Mucosa of rectum (tissue), 2 donors: ENCODE measurements at regions not wholly inside any gene's neighbourhood (a gene's known extent, or its start where the extent isn't known, plus 50 kb on each side); places are given as distances from the start of the nearest gene placed in this dataset.

Experiments used
- H3K27ac ChIP-seq, 2 donors: one replicate each; pipeline ENCODE4 v1.7.0; 2013; ENCODE audit warnings: inconsistent platforms in 2 of 2, low read depth in 2 of 2, low read length in 2 of 2
- H3K27me3 ChIP-seq, 2 donors: one replicate each; pipeline ENCODE4 v1.7.0; 2013; ENCODE audit warnings: low read length in 2 of 2; ENCODE audit not compliant: control insufficient read depth in 2 of 2, insufficient read depth in 2 of 2
- H3K36me3 ChIP-seq, 2 donors: one replicate each; pipeline ENCODE4 v1.7.0; 2013; ENCODE audit warnings: low read length in 2 of 2; ENCODE audit not compliant: control insufficient read depth in 2 of 2, insufficient read depth in 2 of 2
- H3K4me1 ChIP-seq, 2 donors: one replicate each; pipeline ENCODE4 v1.7.0; 2013; ENCODE audit warnings: low read length in 2 of 2, mild to moderate bottlenecking in 1 of 2; ENCODE audit not compliant: control insufficient read depth in 2 of 2, insufficient read depth in 2 of 2
- H3K4me3 ChIP-seq, 2 donors: one replicate each; pipeline ENCODE4 v1.7.0; 2013; ENCODE audit warnings: low read length in 2 of 2
- H3K9ac ChIP-seq, 2 donors: one replicate each; pipeline ENCODE4 v1.7.0; 2013; ENCODE audit warnings: low read length in 2 of 2, low read depth in 1 of 2, mild to moderate bottlenecking in 1 of 2
- H3K9me3 ChIP-seq, 2 donors: one replicate each; pipeline ENCODE4 v1.7.0; 2013; ENCODE audit warnings: low read length in 2 of 2; ENCODE audit not compliant: control insufficient read depth in 2 of 2
- donor health status: healthy.
- donor health status: Normal muscosa, but diverticular disease.

DNA sequence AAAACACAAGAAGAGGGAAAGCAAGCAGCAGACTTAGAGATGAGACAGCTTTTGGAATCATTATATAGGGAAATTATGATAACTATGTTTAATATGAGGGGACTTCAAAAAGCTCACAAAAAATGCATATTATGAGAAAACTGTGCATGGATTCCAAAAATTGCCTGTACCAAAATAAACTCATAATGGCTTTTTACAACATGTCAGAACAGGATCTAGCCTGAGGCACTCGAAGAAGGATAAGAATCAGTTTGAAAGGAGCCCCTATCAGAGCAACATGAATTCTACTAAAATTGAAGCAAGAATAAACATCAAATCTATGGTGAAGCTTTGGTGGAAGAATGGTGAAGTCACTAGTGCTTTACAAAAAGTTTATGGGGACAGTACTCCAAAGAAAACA is 187.4 kb downstream of the RDH14 start:
- H3K9ac ChIP-seq = no peak overlapping the region
- no peaks in the 10 kb centered on the region for H3K9me3 ChIP-seq
- H3K4me3 ChIP-seq = no peak overlapping the region
- H3K27me3 ChIP-seq = no peaks in the 10 kb centered on the region
- H3K4me1 ChIP-seq = no peaks in the 10 kb centered on the region
- no peaks in the 10 kb centered on the region for H3K36me3 ChIP-seq
- H3K27ac ChIP-seq = no peak overlapping the region

GRCh38 chr2:18372641-18373040 is 187.8 kb downstream of the RDH14 start:
- H3K27ac ChIP-seq = no peak overlapping the region
- H3K4me3 ChIP-seq = no peak overlapping the region
- H3K9ac ChIP-seq = no peak overlapping the region
- H3K36me3 ChIP-seq = no peaks in the 10 kb centered on the region
- H3K27me3 ChIP-seq = no peaks in the 10 kb centered on the region
- no peaks in the 10 kb centered on the region for H3K9me3 ChIP-seq
- H3K4me1 ChIP-seq = no peaks in the 10 kb centered on the region

- H3K27me3 ChIP-seq = no peaks in the 10 kb centered on the region
- H3K36me3 ChIP-seq = no peaks in the 10 kb centered on the region
- H3K4me1 ChIP-seq = no peaks in the 10 kb centered on the region
- H3K27ac ChIP-seq = no peak overlapping the region
- H3K9me3 ChIP-seq = no peaks in the 10 kb centered on the region
- no peak overlapping the region for H3K9ac ChIP-seq
- H3K4me3 ChIP-seq = no peak overlapping the region
Observed at GRCh38 chr2:18369760-18370159, 190.7 kb downstream of the RDH14 start.

GRCh38 chr2:18368008-18368407 is 192.4 kb downstream of the RDH14 start:
- Histone ChIP-seq H3K9ac (no peak overlapping the region), H3K27me3 (no peaks in the 10 kb centered on the region), H3K27ac (no peak overlapping the region), H3K4me3 (no peak overlapping the region), H3K9me3 (no peaks in the 10 kb centered on the region), H3K4me1 (no peaks in the 10 kb centered on the region), H3K36me3 (no peaks in the 10 kb centered on the region)

- Histone ChIP-seq H3K36me3 (no peaks in the 10 kb centered on the region), H3K27ac (no peak overlapping the region), H3K4me3 (no peak overlapping the region), H3K4me1 (no peaks in the 10 kb centered on the region), H3K9ac (no peak overlapping the region), H3K9me3 (no peaks in the 10 kb centered on the region), H3K27me3 (no peaks in the 10 kb centered on the region)
Observed at GRCh38 chr2:18365342-18365741, 195.1 kb downstream of the RDH14 start.

GRCh38 chr2:18363348-18363747 is 197.1 kb downstream of the RDH14 start:
- Histone ChIP-seq H3K4me3 (no peak overlapping the region), H3K9me3 (no peaks in the 10 kb centered on the region), H3K9ac (no peak overlapping the region), H3K27me3 (no peaks in the 10 kb centered on the region), H3K27ac (no peak overlapping the region), H3K4me1 (no peaks in the 10 kb centered on the region), H3K36me3 (no peaks in the 10 kb centered on the region)

DNA sequence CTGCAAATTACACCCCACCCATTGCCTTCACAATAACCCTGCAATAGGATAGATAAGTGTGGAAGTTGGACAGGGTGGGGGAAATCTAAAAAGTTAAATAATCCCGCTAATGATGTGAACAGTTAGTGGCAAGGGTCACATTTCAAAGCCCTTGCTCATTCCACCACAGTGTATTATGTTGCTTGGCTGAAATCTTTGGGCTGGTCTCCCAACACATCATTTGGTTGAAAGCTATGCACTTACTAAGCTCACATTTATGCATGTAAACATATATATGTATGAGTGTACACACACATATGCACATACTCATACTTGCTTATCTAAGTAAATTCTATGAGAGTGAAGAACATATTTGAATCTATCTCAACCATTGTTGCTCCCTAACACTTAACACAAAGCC is 197.8 kb downstream of the RDH14 start:
- H3K9me3 ChIP-seq = no peaks in the 10 kb centered on the region
- no peak overlapping the region for H3K27ac ChIP-seq
- H3K27me3 ChIP-seq = no peaks in the 10 kb centered on the region
- H3K9ac ChIP-seq = no peak overlapping the region
- H3K36me3 ChIP-seq = no peaks in the 10 kb centered on the region
- no peaks in the 10 kb centered on the region for H3K4me1 ChIP-seq
- no peak overlapping the region for H3K4me3 ChIP-seq

GRCh38 chr2:18357537-18357936 is 202.9 kb downstream of the RDH14 start:
- Histone ChIP-seq H3K4me1 (no peaks in the 10 kb centered on the region), H3K27me3 (no peaks in the 10 kb centered on the region), H3K36me3 (no peaks in the 10 kb centered on the region), H3K4me3 (no peak overlapping the region), H3K27ac (no peak overlapping the region), H3K9me3 (no peaks in the 10 kb centered on the region), H3K9ac (no peak overlapping the region)

- Histone ChIP-seq H3K4me3 (no peak overlapping the region), H3K4me1 (no peaks in the 10 kb centered on the region), H3K9me3 (no peaks in the 10 kb centered on the region), H3K27me3 (no peaks in the 10 kb centered on the region), H3K27ac (no peak overlapping the region), H3K9ac (no peak overlapping the region), H3K36me3 (no peaks in the 10 kb centered on the region)
Observed at GRCh38 chr2:18356676-18357075, 203.8 kb downstream of the RDH14 start.

DNA sequence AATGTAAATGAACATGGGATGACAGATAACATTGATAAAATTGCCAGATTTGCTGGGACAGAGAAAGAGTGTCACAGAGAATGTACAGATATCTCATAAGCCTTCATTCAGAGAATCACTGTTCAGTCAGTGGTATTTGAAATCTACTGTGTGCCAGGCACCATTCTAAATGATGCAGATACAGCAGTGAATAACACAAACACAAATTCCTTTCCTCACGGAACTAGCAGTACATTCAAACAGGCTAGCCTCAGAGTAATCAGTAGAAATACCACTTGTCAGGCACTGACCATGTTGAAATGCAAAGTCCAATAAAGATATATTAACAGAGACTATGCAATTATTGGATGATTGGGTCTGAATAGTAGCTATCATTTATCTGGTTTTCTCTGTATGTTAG is 211.0 kb downstream of the RDH14 start:
- Histone ChIP-seq H3K27ac (no peak overlapping the region), H3K36me3 (no peaks in the 10 kb centered on the region), H3K9ac (no peak overlapping the region), H3K4me1 (no peaks in the 10 kb centered on the region), H3K9me3 (no peaks in the 10 kb centered on the region), H3K4me3 (no peak overlapping the region), H3K27me3 (no peaks in the 10 kb centered on the region)

DNA sequence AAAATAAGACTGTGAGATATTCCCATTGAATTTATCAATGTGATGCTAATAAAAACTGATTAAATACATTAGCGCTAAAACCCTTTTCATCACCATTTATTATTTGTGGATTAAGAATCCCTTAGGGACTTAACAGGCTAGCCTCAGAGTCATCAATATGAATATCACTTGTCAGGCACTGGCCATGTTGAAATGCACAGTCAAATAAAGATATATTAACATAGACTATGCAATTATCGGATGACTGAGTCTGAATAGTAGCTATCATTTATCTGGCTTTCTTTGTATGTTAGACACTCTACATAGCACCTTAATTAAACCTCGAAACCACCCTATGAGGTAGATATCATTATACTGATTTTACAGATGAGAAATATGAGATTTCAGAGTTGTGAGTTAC is 213.6 kb downstream of the RDH14 start:
- H3K36me3 ChIP-seq = no peaks in the 10 kb centered on the region
- no peak overlapping the region for H3K27ac ChIP-seq
- no peak overlapping the region for H3K9ac ChIP-seq
- H3K27me3 ChIP-seq = no peaks in the 10 kb centered on the region
- H3K4me3 ChIP-seq = no peak overlapping the region
- H3K4me1 ChIP-seq = no peaks in the 10 kb centered on the region
- H3K9me3 ChIP-seq = no peaks in the 10 kb centered on the region
